ENCODE measurements at regions not wholly inside any gene's neighbourhood (a gene's known extent, or its start where the extent isn't known, plus 50 kb on each side); places are given as distances from the start of the nearest gene placed in this dataset.

DNA sequence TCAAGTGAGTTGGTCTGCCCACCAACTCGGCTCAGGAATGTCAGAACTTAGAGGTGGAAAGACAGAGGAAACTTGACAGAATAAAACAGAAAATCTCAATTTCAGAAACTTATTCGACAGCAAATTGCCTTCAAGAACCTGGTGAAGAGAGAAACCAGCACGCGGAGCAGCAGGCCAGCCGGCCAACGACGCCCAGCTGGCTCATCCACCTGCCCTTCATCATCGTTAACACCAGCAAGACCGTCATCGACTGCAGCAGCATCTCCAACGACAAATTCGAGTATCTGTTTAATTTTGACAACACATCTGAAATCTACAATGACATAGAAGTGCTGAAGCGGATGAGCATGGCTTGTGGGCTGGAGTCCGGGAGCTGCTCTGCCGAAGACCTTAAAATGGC, 350.8 kb upstream of the CAMK1G start:
- TF ChIP-seq, protein P1, sequence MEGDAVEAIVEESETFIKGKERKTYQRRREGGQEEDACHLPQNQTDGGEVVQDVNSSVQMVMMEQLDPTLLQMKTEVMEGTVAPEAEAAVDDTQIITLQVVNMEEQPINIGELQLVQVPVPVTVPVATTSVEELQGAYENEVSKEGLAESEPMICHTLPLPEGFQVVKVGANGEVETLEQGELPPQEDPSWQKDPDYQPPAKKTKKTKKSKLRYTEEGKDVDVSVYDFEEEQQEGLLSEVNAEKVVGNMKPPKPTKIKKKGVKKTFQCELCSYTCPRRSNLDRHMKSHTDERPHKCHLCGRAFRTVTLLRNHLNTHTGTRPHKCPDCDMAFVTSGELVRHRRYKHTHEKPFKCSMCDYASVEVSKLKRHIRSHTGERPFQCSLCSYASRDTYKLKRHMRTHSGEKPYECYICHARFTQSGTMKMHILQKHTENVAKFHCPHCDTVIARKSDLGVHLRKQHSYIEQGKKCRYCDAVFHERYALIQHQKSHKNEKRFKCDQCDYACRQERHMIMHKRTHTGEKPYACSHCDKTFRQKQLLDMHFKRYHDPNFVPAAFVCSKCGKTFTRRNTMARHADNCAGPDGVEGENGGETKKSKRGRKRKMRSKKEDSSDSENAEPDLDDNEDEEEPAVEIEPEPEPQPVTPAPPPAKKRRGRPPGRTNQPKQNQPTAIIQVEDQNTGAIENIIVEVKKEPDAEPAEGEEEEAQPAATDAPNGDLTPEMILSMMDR (IDR thresholded peaks at IDR 0.05): no peak
- Histone ChIP-seq H3K4me1 (no peaks in the 10 kb centered on the region), H3K27ac (no peak overlapping the region), H3K36me3 (no peaks in the 10 kb centered on the region), H3K27me3 (peaks cover 0 to 46% (median 31%) of the 10 kb centered on the region in 7 donors), H3K9me3 (peaks cover 0 to 14% (median 7%) of the 10 kb centered on the region in 11 donors), H3K4me3 (no peak overlapping the region)
- DNase-seq: no peak
- intact Hi-C loops (cut with DNase I): no loop called here
- 93 to 95% methylated on average over 15 of the region's 15 CpGs for WGBS, 2 donors
- ATAC-seq: no peak

DNA sequence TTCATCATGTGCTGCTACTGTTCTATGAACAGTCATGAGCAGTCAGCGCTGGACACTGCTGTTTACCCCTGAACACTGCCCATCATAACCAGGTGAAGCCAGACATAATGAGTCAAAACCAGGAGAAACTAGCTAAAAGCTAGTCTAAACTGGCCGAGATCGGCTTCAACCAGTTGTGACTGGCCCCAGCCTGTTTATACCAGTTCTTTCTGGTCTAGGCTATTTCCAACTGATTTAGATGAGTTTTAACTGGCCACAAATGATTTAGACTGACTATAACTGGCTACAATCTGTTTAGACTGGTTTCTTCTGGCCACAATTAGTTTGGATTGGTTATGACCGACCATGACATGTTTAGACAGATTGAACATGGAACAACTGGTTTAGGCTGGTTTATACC, 348.3 kb upstream of the CAMK1G start:
- WGBS, 2 donors: 95 to 96% methylated on average over 4 of the region's 4 CpGs
- H3K9me3 ChIP-seq: peaks cover 0 to 20% (median 7%) of the 10 kb centered on the region in 11 donors
- intact Hi-C loops (cut with DNase I): no loop called here

DNA sequence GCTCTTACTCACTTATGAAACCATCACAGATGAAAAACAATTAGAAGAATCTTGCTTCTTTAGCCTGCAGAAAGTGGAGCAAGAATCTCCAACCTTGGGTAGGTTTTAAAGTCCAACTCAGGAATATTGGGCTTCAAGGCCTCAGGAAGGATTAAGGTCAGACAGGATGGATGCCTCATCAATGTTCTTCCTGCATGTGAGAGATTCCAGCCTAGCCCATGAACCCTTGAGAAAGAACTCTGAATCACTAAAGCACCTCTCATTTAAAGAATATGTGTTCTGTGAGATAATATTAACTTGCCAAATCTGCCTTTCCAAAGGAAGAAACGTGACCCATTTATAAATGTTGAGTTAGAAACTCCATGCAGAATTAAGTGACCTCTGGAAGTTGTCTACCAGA, 345.2 kb upstream of the CAMK1G start:
- intact Hi-C loops (cut with DNase I): no loop called here
- no peaks in the 10 kb centered on the region for H3K4me1 ChIP-seq
- no peak overlapping the region for H3K4me3 ChIP-seq
- peaks cover 0 to 5% (median 0%) of the 10 kb centered on the region in 11 donors for H3K9me3 ChIP-seq
- peaks cover 0 to 36% (median 9%) of the 10 kb centered on the region in 7 donors for H3K27me3 ChIP-seq
- TF ChIP-seq, protein P1 (IDR thresholded peaks at IDR 0.05): no peak
- no peak for ATAC-seq
- DNase-seq: no peak
- WGBS, 2 donors: 55 to 65% methylated on average over 1 of the region's 1 CpG
- no peaks in the 10 kb centered on the region for H3K36me3 ChIP-seq
- no peak overlapping the region for H3K27ac ChIP-seq

More for the DNA sequence above, 348.3 kb upstream of the CAMK1G start:
- no peak overlapping the region for H3K27ac ChIP-seq
- ATAC-seq (no peak), DNase-seq (no peak)
- TF ChIP-seq, protein P1 (IDR thresholded peaks at IDR 0.05): no peak
- no peaks in the 10 kb centered on the region for H3K4me1 ChIP-seq
- no peaks in the 10 kb centered on the region for H3K36me3 ChIP-seq
- H3K27me3 ChIP-seq: peaks cover 0 to 39% (median 21%) of the 10 kb centered on the region in 7 donors
- H3K4me3 ChIP-seq: no peak overlapping the region

DNA sequence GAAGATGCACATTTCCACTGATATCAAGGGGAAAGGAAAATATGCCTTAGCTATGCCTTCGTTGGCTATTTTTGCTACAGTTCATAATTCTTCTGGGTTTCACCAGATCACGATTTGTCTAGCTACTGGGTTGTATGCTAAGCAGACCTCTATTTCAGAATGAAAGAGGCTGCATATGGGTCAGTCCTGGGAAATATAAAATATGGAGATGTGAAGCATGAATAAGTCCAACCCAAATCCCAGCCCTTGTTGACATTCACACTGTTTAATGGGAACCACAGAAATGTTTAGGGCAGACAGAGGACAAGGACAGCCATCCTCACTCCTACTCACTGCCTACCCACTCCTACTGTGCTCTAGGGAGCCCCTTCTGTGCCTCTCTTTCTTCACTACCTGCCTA, 343.2 kb upstream of the CAMK1G start:
- Histone ChIP-seq H3K4me1 (no peaks in the 10 kb centered on the region), H3K36me3 (no peaks in the 10 kb centered on the region), H3K27ac (no peak overlapping the region), H3K4me3 (no peak overlapping the region), H3K9me3 (peaks cover 0 to 5% (median 0%) of the 10 kb centered on the region in 11 donors), H3K27me3 (peaks cover 0 to 53% (median 16%) of the 10 kb centered on the region in 7 donors)
- 74 to 79% methylated on average over 2 of the region's 2 CpGs for WGBS, 2 donors
- intact Hi-C loops (cut with DNase I): no loop called here
- DNase-seq (no peak), ATAC-seq (no peak)
- TF ChIP-seq, protein P1 (IDR thresholded peaks at IDR 0.05): no peak

Data from heart right ventricle (tissue), 16 donors.